ENCODE measurements at regions not wholly inside any gene's neighbourhood (a gene's known extent, or its start where the extent isn't known, plus 50 kb on each side); places are given as distances from the start of the nearest gene placed in this dataset.

DNA sequence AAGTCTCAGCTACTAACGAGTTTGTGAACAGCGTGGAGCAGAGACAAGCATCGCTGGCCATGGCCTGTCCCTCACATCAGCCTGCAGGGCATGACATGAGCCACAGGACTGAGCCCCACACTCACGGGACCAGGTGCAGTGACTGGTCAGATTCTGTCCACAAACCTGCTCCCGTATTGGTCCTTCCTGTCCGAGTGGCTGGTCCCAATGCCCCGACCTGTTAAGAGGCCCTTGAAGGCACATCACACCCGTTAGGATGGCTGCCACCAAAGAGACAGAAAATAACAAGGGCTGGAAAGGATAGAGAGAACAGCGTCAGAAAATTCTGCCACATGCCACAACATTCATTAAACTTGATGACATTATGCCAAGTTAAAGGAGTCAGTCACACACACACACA is 403.2 kb upstream of the MYT1L start:
- TF ChIP-seq, protein P1, sequence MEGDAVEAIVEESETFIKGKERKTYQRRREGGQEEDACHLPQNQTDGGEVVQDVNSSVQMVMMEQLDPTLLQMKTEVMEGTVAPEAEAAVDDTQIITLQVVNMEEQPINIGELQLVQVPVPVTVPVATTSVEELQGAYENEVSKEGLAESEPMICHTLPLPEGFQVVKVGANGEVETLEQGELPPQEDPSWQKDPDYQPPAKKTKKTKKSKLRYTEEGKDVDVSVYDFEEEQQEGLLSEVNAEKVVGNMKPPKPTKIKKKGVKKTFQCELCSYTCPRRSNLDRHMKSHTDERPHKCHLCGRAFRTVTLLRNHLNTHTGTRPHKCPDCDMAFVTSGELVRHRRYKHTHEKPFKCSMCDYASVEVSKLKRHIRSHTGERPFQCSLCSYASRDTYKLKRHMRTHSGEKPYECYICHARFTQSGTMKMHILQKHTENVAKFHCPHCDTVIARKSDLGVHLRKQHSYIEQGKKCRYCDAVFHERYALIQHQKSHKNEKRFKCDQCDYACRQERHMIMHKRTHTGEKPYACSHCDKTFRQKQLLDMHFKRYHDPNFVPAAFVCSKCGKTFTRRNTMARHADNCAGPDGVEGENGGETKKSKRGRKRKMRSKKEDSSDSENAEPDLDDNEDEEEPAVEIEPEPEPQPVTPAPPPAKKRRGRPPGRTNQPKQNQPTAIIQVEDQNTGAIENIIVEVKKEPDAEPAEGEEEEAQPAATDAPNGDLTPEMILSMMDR (IDR thresholded peaks at IDR 0.05; ENCODE audit: low read depth, low read length, missing input control) = no peak
- TF ChIP-seq JUND (IDR thresholded peaks at IDR 0.05) = no peak
- TF ChIP-seq, protein P2, sequence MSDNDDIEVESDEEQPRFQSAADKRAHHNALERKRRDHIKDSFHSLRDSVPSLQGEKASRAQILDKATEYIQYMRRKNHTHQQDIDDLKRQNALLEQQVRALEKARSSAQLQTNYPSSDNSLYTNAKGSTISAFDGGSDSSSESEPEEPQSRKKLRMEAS (IDR thresholded peaks at IDR 0.05) = no peak
- no peak for TF ChIP-seq GABPA (IDR thresholded peaks at IDR 0.05 in 1 of 2, conservative IDR thresholded peaks at IDR 0.05 in 1 of 2)
- no peak for TF ChIP-seq FOXA1 (IDR thresholded peaks at IDR 0.05)
- TF ChIP-seq, protein P3, sequence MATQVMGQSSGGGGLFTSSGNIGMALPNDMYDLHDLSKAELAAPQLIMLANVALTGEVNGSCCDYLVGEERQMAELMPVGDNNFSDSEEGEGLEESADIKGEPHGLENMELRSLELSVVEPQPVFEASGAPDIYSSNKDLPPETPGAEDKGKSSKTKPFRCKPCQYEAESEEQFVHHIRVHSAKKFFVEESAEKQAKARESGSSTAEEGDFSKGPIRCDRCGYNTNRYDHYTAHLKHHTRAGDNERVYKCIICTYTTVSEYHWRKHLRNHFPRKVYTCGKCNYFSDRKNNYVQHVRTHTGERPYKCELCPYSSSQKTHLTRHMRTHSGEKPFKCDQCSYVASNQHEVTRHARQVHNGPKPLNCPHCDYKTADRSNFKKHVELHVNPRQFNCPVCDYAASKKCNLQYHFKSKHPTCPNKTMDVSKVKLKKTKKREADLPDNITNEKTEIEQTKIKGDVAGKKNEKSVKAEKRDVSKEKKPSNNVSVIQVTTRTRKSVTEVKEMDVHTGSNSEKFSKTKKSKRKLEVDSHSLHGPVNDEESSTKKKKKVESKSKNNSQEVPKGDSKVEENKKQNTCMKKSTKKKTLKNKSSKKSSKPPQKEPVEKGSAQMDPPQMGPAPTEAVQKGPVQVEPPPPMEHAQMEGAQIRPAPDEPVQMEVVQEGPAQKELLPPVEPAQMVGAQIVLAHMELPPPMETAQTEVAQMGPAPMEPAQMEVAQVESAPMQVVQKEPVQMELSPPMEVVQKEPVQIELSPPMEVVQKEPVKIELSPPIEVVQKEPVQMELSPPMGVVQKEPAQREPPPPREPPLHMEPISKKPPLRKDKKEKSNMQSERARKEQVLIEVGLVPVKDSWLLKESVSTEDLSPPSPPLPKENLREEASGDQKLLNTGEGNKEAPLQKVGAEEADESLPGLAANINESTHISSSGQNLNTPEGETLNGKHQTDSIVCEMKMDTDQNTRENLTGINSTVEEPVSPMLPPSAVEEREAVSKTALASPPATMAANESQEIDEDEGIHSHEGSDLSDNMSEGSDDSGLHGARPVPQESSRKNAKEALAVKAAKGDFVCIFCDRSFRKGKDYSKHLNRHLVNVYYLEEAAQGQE (IDR thresholded peaks at IDR 0.05) = no peak
- no peak for TF ChIP-seq SP1 (IDR thresholded peaks at IDR 0.05)

All from liver (tissue), 3 donors.